Endothelial cell of hepatic sinusoid (primary cell): ENCODE measurements at regions not wholly inside any gene's neighbourhood (a gene's known extent, or its start where the extent isn't known, plus 50 kb on each side); places are given as distances from the start of the nearest gene placed in this dataset.
"Not testable (repeated sequence)": the region's sequence is repeated elsewhere in the genome, so short reads cannot be mapped to it uniquely, and the experiment has no call there.

ENCODE experiments used
- in situ Hi-C: cut with HindIII; loops from 2 replicates; pipeline ENCODE4 v1.10.0; 2017; ENCODE audit warnings: low sequenced_read_pairs

GRCh38 chr12:89875809-89876208, 167.2 kb upstream of the ATP2B1 start:
- in situ Hi-C loops: no loop called here

- in situ Hi-C loops: no loop called here
Observed at GRCh38 chr12:89875225-89875624, 166.6 kb upstream of the ATP2B1 start.

- in situ Hi-C loops: no loop called here
Observed at GRCh38 chr12:89874146-89874545, 165.5 kb upstream of the ATP2B1 start.

GRCh38 chr12:89873745-89874144, 165.1 kb upstream of the ATP2B1 start:
- in situ Hi-C loops: no loop called here

- in situ Hi-C loops: no loop called here
Observed at GRCh38 chr12:89872922-89873630, 164.4 kb upstream of the ATP2B1 start.

- in situ Hi-C loops: no loop called here
Observed at GRCh38 chr12:89870413-89871184, 162.0 kb upstream of the ATP2B1 start.

- in situ Hi-C loops: not testable (repeated sequence)
Observed at GRCh38 chr12:89867611-89868010, 159.0 kb upstream of the ATP2B1 start.

GRCh38 chr12:89864411-89864810, 155.8 kb upstream of the ATP2B1 start:
- in situ Hi-C loops: no loop called here

GRCh38 chr12:89863968-89864367, 155.3 kb upstream of the ATP2B1 start:
- in situ Hi-C loops: no loop called here

- in situ Hi-C loops: no loop called here
Observed at GRCh38 chr12:89863493-89863938, 154.9 kb upstream of the ATP2B1 start.

- in situ Hi-C loops: no loop called here
Observed at GRCh38 chr12:89862511-89863445, 154.1 kb upstream of the ATP2B1 start.

- in situ Hi-C loops: no loop called here
Observed at GRCh38 chr12:89861086-89861485, 152.4 kb upstream of the ATP2B1 start.

GRCh38 chr12:89859508-89860220, 151.0 kb upstream of the ATP2B1 start:
- in situ Hi-C loops: loop anchor here (5.0 kb wide), 1 partner anchor 57 kb away; no protein-coding TSS in a partner anchor

- in situ Hi-C loops: loop anchor here (5.0 kb wide), 1 partner anchor 56 kb away; no protein-coding TSS in a partner anchor
Observed at GRCh38 chr12:89858718-89859117, 150.1 kb upstream of the ATP2B1 start.

GRCh38 chr12:89857652-89858274, 149.1 kb upstream of the ATP2B1 start:
- in situ Hi-C loops: loop anchor here (5.0 kb wide), 1 partner anchor 55 kb away; no protein-coding TSS in a partner anchor

- in situ Hi-C loops: loop anchor here (5.0 kb wide), 1 partner anchor 54 kb away; no protein-coding TSS in a partner anchor
Observed at GRCh38 chr12:89856431-89856830, 147.8 kb upstream of the ATP2B1 start.

GRCh38 chr12:89848732-89849131, 140.1 kb upstream of the ATP2B1 start:
- in situ Hi-C loops: no loop called here

- in situ Hi-C loops: no loop called here
Observed at GRCh38 chr12:89846473-89847055, 137.9 kb upstream of the ATP2B1 start.

GRCh38 chr12:89845767-89846166, 137.1 kb upstream of the ATP2B1 start:
- in situ Hi-C loops: no loop called here
